Stimulated activated CD4-positive, alpha-beta T cell treated with anti-CD3 and anti-CD28 coated beads, Interleukin-1b, Interleukin-23, amount 100 ng/mL, for 24 hours (primary cell): ENCODE measurements at regions not wholly inside any gene's neighbourhood (a gene's known extent, or its start where the extent isn't known, plus 50 kb on each side); places are given as distances from the start of the nearest gene placed in this dataset.

ENCODE experiments used
- DNase-seq, 4 experiments: peaks; one replicate each; pipeline ENCODE4 v3.0.0-alpha.2; 2020; ENCODE audit warnings: low read depth in 4 of 4, low spot score in 1 of 4

DNA sequence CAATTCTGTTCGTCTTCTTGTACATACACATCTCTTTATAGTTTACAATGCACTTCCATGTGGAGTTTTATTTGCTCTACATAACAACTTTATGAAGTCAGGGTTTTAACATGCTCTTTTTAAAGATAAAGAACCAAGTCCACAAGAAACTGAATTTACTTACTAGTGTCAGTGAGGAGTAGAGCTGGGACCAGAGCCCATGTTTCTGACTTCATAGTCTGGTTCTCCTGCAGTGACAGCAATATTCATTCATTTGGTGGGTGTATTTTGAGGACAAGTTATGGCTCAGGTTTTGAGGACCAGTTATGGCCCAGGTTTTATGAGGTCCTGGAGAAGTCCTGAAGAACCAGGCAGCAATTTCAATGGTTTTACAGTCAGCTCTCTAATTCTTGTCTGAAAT, 481.9 kb upstream of the TNC start:
- DNase-seq: no peak

DNA sequence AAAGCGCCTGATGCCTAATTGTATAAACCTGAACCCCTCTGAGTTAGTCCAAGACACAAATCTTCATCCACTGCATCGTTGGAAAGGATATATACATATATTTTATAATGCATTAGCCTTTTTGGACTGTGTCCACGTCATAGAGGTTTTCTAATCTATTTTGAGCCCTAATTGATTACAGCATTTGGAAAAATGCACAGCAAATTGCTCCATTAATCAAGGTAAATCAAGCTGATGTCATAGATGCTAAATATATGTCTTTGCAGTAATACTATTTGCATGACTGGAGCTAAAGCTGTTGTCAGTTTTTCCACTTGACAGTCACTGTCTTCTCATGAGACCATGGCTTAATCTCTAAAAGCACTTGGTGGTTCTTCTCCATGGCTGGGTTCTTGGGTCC, 483.5 kb upstream of the TNC start:
- no peak for DNase-seq

DNA sequence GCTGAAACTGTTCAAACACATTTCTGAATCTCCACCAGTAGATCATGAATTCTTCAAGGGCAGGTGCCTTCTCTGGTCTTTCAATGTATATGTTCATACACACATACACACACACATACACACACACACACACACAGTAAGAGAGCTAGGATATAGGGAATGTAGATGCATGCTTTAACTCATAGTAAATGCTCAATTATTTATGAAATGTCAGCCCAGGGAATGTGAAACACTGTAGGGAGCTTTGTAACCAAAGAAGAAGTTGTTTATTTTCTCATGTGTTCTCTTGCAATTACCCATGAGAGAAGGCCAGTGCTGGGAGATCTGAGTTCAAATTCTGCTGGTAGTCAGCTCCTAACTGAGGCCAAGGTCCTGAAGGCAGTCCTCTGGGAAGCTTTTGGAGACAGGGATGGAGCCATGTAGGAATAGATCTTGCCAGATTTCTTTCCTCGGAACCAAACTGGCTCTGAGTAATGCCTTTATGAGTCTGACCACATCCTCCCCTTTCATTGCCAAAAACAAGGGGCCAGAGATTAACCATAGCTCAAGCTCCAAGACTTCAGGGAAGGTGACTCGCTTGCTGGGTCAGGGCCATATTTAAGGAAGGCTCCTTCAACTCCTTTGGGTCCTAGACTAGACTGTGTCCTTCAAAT, 487.0 kb upstream of the TNC start:
- no peak for DNase-seq

DNA sequence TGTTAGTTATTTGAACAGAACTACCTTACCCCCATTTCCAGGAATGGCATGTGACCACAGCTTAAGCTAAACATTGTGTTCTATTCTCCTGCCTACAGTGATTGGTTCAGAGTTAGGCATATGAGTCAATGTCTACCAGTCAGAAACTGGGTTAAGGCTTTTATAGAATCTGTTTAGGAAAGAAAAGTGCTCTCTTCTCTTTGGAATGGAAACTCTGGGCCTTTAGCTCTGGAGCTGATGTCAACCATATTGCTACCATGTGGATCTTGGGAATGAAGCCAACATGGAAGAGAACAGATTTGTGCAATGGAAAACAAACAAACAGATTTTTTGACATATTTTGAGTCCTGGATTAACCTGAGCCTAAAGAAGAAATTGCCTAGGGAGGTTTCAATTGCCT, 488.9 kb upstream of the TNC start:
- no peak for DNase-seq

DNA sequence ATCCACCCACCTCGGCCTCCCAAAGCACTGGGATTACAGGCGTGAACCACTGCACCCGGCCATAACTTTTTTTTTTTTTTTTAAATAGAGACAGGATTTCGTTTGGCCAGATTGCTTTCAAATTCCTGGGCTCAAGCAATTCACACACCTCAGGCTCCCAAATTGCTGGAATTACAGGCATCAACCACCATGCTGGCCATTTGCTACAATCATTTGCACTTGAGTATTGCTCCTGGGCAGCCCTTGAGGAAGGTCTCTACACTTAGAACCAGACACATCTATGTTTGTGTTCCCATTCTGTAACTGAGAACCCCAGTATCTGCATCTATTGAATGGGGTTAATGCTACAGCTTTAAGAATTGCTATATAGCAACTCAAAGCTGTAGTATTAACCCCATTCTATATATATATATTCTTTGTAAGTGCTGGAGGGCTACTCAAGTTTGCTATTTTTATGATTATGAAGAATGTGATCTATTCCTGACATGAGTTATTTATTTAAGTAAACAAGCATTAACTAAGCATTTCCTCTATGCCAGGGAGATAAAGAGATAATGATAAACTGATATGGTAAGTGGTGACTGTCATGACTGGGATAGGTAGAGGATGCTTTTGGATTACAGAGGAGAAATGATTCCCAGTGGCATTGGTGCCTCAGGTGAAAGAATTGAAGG, 496.5 kb upstream of the TNC start:
- no peak for DNase-seq

DNA sequence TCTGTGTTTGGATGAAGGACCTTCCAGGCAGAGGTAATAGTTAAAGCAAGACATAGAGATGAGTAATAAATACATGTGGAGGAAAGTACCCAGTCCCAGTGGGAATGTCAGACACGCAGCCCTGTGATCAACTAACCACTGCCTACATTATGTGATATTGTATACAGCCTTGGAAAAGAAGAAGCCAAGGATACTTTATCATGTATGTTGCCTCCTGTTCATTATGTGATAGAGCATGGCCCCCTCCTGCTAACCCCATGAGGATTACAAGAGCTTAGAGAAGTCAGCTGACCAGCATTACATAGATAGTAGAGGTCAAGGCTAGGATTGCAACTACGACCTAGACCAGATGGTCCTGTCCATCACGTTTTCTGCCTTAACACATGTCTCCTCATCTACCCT, 497.0 kb upstream of the TNC start:
- DNase-seq: no peak

DNA sequence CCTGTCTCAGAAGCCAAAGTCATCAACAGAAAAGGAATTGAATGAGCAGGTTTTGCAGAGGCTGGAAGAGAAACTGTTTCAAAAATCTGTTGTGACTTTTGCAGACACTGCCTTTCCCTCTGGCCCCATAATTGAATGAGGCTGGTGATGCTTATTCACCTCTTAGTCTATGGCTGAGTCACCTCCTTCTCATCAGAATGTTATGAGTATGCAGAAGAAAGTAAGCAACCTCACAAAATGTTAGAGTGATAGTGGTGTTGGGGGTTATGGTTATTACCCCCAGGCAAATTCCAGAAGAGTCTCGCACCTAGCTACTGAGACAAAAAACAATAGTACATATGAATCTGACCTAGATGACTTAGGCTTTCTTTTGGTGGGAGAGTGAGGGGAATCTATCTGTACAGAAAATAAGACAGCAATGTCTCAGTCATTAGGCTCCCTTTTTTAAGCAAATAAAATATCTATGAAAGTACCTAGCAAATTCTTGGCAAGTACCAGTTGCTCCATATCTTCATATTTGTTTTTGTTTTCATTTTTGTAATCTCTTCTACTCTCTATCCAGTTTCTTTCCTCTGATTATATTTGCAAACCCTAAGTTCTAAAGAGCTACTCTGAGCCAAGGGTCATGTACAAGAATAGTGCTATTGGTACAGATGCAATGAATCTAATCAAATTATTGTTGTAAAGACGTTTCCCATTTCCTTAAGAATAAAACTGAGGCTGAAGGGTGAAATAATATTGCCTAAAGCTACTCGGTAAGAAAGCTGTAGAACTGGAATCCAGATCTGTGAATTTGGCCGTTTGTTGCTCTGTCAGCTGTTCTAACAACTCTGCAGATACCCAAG, 498.1 kb upstream of the TNC start:
- no peak for DNase-seq

DNA sequence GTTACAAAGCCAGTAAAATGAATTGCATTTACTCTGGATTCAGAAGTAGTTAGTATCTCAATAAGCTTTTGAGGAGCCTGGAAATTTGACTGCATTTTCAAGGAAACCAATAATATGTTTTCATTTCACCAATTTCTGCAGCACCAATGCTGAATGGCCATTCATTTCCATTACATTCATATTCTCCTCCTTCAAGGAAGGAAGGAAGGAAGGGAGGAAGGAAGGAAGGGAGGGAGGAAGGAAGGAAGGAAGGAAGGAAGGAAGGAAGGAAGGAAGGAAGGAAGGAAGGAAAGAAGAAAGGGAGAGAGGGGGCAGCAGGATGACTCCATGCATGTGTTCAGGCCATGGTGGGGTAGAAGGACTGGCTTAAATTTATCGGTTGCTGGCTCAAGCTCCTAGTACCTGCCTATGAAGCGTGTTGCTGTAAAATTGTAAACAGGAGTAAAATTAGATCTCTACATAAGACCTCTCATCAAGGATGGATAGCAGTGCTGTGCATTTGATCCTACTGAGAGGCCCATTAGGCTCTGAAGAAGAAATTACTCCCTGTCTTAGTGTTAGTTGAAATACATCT, 498.8 kb upstream of the TNC start:
- no peak for DNase-seq

DNA sequence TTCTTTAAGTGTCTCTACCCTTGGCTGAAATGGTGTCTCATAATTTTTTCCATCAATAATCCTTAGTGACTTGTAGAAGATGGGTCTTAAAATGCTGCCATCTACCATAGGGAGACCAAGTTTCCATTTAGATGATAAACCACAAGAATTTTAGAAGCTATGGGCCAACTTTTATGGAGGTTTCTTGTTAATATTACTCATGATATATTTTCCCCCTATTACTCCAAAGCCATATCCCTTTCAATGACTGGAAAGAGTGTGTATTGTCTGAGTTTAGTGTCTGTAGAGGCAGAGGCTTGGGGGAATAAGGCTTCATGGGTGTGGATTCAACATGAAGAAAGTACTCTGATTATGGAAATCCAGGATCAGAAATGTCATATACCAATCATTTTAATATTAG, 507.3 kb upstream of the TNC start:
- DNase-seq: no peak

DNA sequence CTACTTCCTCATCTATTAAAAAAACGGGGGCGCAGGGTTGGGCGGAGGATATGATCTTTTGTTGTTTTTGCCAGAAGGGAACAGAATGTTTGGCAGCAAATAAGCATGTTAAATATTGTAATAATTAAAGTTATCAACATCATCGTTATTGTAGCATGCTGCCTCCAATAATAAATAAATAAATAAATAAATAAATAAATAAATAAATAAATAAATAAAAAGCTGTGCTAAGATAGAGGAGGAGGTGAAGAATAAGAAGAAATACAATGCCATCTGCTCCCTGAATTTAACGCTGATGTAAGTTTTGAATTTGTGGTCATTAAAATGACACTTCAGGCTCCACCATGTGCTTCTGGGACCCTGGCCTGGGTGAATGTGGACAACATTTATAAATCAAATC, 508.0 kb upstream of the TNC start:
- DNase-seq: no peak

DNA sequence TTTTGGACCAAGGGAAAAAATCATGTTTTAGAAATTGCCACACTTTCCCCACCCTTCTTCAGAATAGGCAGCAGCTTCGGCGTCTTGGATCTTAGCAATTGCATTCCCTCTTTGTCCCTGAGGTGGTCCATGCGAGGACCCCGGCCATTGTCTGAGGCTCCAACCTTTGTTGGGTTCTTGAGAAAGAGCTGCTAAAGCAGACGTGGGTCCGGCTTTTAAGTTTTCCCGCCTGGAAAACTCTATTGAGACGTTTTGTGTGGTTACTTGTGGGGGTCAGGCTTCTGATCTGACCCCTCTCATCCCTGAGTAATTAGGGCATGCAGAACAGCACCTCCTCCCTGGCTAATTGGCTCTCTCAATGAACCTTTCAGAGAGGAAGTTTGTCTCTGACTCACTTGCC, 509.6 kb upstream of the TNC start:
- no peak for DNase-seq

DNA sequence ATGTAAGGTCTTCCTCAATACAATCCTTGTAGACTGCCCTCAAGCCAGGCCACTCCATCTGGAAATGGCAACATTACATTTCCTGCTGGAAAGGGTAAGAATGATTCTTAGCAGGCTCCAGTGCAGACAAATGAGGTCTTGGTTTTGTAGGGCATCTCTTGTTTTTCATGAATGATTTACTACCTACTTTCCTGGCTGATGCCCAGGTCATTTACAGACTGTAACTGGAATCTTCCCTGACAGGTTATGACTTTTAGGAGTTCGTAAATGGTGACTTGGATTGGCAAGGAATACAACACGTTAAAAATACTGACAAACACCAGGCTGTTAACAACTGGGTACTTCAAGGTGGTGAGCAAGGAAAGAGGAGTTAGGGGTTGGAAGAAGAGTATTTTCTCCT, 510.5 kb upstream of the TNC start:
- no peak for DNase-seq

DNA sequence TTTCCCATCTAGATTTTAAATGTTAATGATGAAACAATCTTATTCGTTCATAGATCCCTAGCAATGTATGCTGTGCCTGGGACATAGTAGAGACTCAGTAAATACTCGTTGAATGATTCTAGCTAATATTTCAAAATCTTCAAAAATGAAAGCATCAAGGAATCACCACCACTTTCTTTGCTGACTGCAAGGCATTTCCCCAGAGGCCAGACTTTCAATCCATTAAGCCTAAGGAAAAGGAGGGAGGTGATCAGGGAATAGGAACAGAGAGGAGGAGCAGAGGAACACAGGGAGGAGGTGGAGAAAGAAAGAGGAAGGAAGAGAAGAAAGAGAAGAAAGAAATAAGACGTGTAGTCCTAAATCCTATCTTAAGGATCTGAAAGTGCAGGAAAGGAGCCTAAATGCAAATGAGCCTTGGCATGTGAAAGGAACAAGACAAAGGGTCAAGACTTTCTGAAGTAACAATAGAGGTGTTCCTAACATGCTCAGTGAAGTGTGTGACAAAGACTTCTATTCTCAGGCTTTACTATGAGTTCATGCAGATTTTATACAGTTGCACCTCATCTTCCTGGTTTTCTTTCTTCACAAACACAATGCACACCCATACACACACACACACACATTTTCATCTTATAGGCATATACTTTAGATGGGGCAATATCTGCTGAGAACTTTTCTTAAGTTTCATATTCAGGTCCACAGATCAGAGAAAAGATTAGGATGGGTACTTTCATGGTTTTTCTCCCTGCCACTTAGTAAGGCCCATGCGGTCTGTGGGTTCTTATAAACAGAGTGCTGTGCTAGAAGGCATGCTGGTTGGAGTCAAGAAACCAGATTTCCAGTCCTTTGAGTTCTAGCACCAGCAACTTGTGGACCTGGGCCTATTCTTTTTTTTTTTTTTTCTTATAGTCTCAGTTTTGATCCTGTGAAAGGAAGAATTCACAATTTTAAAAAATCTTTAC, 512.2 kb upstream of the TNC start:
- DNase-seq: no peak

DNA sequence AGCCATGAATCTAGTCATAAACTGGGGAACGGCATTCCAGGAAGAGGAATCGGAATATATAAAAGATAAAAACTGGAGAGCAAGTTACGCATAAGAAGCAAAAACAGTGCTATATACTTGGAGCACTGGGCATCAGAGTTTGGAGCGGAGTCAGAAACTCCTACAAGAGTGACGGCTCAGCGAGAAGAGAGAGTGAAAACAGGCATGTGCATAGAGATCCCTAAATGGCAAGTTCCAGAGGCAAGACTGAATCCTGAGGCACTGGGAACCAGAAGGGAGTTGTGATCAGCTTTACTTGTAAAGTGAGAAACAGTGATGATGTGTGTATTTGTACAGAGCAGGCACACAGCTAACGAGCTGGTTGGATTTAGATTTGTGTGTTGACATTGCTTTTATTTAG, 514.4 kb upstream of the TNC start:
- DNase-seq: no peak

DNA sequence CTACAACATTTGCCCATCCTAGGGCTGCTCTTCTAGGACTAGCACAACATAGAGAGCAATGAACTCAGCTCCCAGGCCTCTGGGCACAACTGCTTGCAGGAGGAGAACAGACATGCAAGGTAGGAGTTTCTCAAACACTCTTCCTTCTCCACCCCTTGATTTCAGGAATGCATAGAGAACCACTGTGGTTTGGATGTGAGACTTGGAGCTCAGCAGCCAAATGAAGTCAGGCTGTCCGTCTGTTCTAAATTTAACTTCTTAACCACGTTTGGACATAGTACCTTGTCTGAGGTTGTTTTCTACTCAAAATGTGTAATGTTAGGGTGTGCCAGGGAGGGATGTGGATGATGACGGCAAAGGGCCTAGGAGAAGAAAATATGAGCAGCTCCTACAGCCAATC, 515.1 kb upstream of the TNC start:
- no peak for DNase-seq

DNA sequence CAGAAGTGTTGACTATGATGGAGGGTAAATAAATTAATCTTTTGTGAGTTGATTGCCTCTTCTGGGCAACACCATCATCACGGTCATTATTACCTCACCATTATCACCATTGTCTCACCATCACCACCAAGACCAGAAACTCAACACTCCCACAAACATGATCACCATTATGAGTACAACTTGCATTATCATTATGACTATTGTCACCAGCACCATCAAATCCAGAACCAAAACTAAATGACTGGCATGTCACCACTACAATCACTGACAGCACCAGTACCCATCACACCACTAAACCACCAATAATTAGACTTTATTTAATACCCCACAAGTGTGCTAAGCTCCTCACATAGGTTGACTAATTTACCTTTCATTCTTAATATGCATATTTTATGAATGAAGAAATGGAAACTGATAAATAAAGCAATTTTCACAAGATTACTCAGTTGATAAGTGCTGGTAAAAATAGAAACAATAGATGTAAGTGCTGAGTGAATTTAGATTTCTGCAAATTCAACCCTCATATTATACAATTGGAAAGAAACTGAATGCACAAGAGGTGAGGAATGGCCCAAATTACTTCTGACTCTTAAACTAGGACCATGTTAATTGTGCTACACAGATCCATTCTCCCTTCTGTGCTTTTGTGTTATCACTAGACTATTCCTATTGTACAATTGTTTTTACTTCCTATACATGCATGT, 517.8 kb upstream of the PAPPA start:
- no peak for DNase-seq

DNA sequence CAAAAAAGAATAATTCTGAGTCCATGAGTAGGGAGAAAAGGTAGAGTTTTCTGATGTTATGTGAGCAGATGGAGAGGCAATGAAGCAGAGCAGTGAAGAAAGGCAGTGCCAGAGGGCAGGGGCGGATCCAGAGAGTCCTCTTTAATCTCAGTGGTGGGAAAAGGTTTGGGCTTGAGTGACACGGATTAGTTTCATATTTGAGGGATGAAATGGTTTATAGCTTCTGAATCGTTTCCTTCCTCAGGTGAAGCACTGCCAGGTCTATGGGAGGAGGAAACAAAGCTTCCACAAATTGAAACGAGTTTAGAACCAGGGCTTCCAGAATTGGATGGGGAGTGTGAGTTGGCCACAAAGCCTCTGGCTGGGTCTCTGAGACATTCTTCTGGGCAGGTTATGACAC, 517.0 kb upstream of the PAPPA start:
- DNase-seq: no peak

DNA sequence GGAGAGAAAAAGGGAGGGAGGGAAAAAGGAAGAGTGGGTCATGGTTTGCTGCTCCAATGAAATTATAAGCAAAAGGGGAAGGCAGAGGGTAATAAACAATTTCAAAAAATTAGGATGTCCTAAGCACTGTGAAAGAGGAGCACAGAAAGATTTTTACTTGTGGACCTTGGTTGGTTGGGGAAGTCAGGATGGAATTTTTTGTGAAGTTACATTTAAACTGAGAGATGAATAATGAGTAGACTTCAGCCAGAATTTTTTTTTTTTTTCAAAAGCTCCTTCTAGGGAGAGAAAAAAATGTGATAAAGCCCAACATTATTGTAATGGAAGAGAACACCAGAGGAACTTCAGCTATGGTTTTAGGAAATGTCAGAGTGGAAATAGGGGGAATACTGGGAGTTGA, 515.9 kb upstream of the PAPPA start:
- no peak for DNase-seq

DNA sequence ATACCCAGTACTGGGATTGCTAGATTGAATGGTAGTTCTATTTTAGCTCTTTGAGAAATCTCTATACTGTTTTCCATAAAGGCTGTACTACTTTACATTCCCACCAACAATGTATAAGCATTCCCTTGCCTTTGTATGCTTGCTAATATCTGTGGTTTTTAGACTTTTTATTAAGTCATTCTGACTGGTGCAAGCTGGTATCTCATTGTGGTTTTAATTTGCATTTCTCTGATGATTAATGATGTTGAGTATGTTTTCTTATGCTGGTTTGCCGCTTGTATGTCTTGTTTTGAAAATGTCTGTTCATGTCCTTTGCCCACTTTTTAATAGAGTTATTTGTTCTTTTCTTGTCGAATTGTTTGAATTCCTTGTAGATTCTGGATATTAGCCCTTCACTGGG, 512.7 kb upstream of the PAPPA start:
- no peak for DNase-seq

DNA sequence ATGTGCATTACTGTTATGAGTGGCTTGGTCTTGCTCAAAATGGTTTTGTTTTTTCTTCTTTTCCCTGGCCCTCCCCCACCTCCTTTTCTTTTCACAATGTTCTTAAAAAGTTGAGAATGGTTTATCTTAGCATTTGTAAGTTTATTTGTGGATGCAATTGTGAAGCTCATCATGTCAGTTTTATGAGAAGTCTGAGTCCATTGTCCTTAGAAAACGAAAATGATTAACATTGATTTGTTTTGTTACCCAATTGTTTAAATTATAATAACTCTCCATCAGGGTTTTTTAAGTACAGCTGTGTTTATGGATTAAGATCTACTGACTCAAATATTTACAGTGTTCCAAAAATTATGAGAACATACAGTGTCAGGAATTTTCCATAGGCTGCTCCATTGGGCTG, 511.3 kb upstream of the PAPPA start:
- no peak for DNase-seq
